AG10803 (cell line): ENCODE measurements at regions not wholly inside any gene's neighbourhood (a gene's known extent, or its start where the extent isn't known, plus 50 kb on each side); places are given as distances from the start of the nearest gene placed in this dataset.

Source experiments
- DNase-seq: peaks from one replicate; pipeline ENCODE4 v3.0.0; 2010; ENCODE audit warnings: low read depth
- H3K4me3 ChIP-seq: 2 replicates; pipeline ENCODE4 v1.5.1; 2011; ENCODE audit warnings: mild to moderate bottlenecking, low read length, control low read depth
- TF ChIP-seq, protein P1 (sequence below): conservative IDR thresholded peaks from 2 replicates; pipeline ENCODE4 v1.5.1; 2011; ENCODE audit warnings: mild to moderate bottlenecking, low read length, control low read depth, inconsistent platforms

DNA sequence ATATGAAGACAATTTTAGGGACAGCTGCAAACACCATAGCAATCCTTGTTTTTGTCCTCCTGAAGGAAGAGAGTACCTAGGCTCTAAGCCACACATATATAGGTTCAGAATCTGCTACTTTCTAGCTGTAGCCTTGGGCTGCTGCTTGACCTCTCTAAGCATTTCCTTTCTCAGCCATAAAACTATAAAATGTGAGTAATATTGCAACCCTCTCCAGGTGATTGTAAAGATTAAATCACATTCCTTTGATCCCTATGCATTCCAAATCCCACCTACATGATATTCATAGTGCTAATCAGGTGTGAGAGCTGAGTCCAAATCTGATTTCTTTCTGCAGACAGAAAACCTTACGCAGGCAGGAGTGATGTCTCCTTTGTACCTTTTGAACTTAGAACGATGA lies 913.5 kb downstream of the VRK1 start:
- no peak overlapping the region for H3K4me3 ChIP-seq
- DNase-seq = no peak
- TF ChIP-seq, protein P1, sequence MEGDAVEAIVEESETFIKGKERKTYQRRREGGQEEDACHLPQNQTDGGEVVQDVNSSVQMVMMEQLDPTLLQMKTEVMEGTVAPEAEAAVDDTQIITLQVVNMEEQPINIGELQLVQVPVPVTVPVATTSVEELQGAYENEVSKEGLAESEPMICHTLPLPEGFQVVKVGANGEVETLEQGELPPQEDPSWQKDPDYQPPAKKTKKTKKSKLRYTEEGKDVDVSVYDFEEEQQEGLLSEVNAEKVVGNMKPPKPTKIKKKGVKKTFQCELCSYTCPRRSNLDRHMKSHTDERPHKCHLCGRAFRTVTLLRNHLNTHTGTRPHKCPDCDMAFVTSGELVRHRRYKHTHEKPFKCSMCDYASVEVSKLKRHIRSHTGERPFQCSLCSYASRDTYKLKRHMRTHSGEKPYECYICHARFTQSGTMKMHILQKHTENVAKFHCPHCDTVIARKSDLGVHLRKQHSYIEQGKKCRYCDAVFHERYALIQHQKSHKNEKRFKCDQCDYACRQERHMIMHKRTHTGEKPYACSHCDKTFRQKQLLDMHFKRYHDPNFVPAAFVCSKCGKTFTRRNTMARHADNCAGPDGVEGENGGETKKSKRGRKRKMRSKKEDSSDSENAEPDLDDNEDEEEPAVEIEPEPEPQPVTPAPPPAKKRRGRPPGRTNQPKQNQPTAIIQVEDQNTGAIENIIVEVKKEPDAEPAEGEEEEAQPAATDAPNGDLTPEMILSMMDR = no peak

DNA sequence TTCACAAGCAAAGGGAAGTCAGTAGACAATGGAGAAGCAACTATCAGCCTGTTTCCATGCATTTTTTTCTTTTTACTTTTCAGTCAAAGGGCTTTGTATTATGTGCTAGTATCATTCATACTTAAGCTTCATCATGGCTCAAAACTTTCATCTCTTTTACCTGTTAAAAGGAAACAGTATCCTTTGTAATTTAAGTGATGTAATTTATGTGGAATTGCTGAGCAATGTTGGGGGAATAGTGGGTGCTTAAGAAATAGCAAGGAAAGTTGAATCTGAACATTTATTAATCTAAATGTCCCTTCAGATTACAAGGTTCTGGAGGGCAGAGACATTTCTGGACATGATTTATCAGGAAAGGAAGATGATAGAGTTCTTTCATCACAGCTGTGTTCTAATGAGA lies 915.3 kb downstream of the VRK1 start:
- H3K4me3 ChIP-seq = no peak overlapping the region
- DNase-seq = no peak
- TF ChIP-seq, protein P1 = no peak

DNA sequence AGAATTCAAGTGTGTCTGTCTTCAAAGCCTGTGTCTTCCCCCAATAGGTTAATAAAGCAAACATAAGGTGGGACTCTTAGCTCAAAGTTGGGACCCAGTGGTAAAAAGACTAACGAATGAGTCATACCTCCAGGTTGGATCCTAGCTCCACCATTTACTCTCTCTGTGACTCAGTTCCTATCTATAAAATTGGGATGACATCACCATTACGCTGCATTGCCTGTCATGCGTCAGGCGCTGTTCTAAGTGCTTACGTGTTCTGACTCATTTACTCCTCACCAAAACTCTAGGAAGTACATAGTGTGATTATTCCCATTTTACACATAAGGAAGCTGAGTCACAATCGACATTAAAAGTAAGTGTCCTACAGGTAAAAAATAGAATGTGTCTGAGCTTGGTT lies 915.8 kb downstream of the VRK1 start:
- no peak overlapping the region for H3K4me3 ChIP-seq
- TF ChIP-seq, protein P1 = no peak
- DNase-seq = no peak

DNA sequence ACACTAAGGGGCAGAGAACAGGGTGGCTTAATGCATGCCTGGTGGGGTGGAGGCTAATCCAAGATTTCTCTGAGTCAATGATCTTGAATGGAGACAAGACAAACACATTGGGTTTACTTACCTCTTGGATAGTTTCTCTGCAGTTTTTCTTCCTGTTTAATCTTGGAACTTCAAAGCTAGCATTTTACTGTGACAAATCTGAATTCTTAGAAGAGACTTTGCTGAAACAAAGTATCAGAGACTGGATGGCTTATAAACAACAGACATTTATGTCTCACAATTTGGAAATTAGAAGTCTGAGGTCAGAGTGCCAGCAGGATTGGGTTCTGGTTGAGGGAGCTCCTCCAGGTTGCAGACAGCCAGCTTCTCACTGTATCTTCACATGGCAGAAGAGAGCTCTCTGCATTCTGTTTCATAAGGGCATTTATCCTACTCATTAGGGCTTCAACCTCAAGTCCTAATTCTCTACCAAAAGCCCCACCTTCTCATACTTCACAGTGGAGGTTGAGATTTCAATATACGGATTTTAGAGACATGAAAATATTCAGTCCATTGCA lies 921.8 kb downstream of the VRK1 start:
- TF ChIP-seq, protein P1 = no peak
- DNase-seq = no peak
- H3K4me3 ChIP-seq = no peak overlapping the region

DNA sequence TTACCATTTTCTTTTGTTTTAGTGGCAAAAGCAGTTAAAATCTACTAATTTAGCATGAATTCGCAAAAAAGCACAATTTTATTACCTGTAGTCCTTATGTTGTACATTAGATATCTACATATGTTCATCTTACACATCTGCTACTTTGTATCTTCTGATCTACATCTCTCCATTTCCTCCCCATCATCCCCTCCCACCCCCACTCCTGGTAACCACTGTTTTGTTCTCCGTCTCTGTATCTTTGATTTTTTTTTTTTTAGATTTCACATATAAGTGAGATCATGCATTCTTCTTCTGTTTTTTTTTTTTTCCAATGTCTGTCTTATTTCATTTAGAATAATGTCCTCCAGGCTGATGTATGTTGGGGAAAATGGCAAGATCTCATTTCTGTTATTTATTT lies 922.7 kb downstream of the VRK1 start:
- no peak for DNase-seq
- no peak overlapping the region for H3K4me3 ChIP-seq
- TF ChIP-seq, protein P1 = no peak

DNA sequence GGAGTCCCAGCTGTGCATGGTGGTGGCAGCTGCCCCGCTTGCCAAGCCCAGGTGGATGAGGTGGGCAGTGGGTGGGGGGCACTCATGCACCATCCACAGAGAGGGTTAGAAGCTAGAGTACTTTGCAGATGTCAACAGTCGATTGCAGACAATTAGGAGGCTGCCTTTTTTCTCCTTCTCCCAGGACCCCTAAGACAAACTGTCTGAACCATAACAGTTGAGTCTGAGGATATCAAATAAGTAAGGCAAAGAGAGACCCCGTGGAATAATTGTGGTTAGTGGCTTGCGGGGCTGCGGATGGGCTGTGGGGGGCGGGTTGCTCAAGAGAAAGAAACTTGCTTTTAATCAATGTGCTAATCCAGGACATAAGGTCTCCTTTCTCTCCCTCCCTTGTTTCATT lies 926.2 kb downstream of the VRK1 start:
- no peak overlapping the region for H3K4me3 ChIP-seq
- TF ChIP-seq, protein P1 = no peak
- no peak for DNase-seq

DNA sequence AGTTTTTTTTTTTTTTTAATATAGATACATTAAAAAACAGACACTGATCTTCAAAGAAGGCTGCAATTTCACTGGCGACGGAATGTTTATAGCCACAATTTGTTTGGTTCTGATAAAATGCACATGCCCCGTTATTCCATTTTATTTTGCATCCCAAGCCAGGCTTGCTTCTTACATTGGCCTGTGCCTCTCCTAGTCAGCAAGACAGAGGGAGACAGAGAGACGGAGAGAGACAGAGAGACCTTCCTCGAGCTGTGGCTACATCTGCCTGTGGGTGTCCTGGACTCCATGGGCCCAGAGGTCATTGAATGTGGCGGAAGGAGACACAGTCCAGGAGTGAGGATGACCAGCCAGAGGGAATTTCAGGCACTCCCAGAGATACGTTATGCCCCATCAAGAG lies 926.6 kb downstream of the VRK1 start:
- TF ChIP-seq, protein P1 = no peak
- H3K4me3 ChIP-seq = no peak overlapping the region
- no peak for DNase-seq
